ENCODE measurements at regions not wholly inside any gene's neighbourhood (a gene's known extent, or its start where the extent isn't known, plus 50 kb on each side); places are given as distances from the start of the nearest gene placed in this dataset.
A peak's percentile ranks its signal among the peaks of the same experiment; 100 is the strongest.

GRCh38 chr1:87524021-87524754 lies 195.5 kb downstream of the LMO4 start:
- H3K4me1 ChIP-seq (ENCODE audit: control insufficient read depth, insufficient read depth, low read length, poor library complexity, severe bottlenecking): no peaks in the 10 kb centered on the region
- Mint-ChIP-seq H3K9me3 (peaks cover 0 to 6% (median 2%) of the 10 kb centered on the region in 7 donors), H3K4me1 (no peaks in the 10 kb centered on the region), H3K36me3 (no peaks in the 10 kb centered on the region), H3K27ac (no peak overlapping the region), H3K4me3 (no peak overlapping the region), H3K27me3 (no peaks in the 10 kb centered on the region)
- no peak overlapping the region for H3K27ac ChIP-seq (ENCODE audit: insufficient read depth, low read length, poor library complexity, severe bottlenecking)
- ATAC-seq (ENCODE audit: low read depth in 2 of 2) (no peak), DNase-seq (no peak)
- H3K36me3 ChIP-seq (ENCODE audit: control insufficient read depth, insufficient read depth, low read length): no peaks in the 10 kb centered on the region
- peaks cover 0 to 3% of the 10 kb centered on the region in 2 experiments for H3K9me3 ChIP-seq (ENCODE audit: control insufficient read depth in 2 of 2, low read length in 2 of 2)
- H3K27me3 ChIP-seq (ENCODE audit: control insufficient read depth, insufficient read depth, low read length): no peaks in the 10 kb centered on the region
- H3K4me3 ChIP-seq (ENCODE audit: low read depth, low read length): no peak overlapping the region

GRCh38 chr1:87528754-87529517 lies 200.3 kb downstream of the LMO4 start:
- Mint-ChIP-seq H3K4me3 (no peak overlapping the region), H3K36me3 (no peaks in the 10 kb centered on the region), H3K27ac (no peak overlapping the region), H3K9me3 (peaks cover 0 to 8% (median 2%) of the 10 kb centered on the region in 7 donors), H3K4me1 (no peaks in the 10 kb centered on the region), H3K27me3 (no peaks in the 10 kb centered on the region)
- no peaks in the 10 kb centered on the region for H3K36me3 ChIP-seq (ENCODE audit: control insufficient read depth, insufficient read depth, low read length)
- H3K4me3 ChIP-seq (ENCODE audit: low read depth, low read length): no peak overlapping the region
- peaks cover 0 to 3% of the 10 kb centered on the region in 2 experiments for H3K9me3 ChIP-seq (ENCODE audit: control insufficient read depth in 2 of 2, low read length in 2 of 2)
- no peaks in the 10 kb centered on the region for H3K4me1 ChIP-seq (ENCODE audit: control insufficient read depth, insufficient read depth, low read length, poor library complexity, severe bottlenecking)
- DNase-seq (no peak), ATAC-seq (ENCODE audit: low read depth in 2 of 2) (no peak)
- H3K27ac ChIP-seq (ENCODE audit: insufficient read depth, low read length, poor library complexity, severe bottlenecking): no peak overlapping the region
- no peaks in the 10 kb centered on the region for H3K27me3 ChIP-seq (ENCODE audit: control insufficient read depth, insufficient read depth, low read length)

GRCh38 chr1:87530042-87530807 lies 201.5 kb downstream of the LMO4 start:
- ATAC-seq (ENCODE audit: low read depth in 2 of 2): no peak
- Histone ChIP-seq H3K4me1 (ENCODE audit: control insufficient read depth, insufficient read depth, low read length, poor library complexity, severe bottlenecking) (no peaks in the 10 kb centered on the region), H3K4me3 (ENCODE audit: low read depth, low read length) (no peak overlapping the region), H3K9me3 (ENCODE audit: control insufficient read depth in 2 of 2, low read length in 2 of 2) (peaks cover 0 to 3% of the 10 kb centered on the region in 2 experiments), H3K27ac (ENCODE audit: insufficient read depth, low read length, poor library complexity, severe bottlenecking) (no peak overlapping the region), H3K27me3 (ENCODE audit: control insufficient read depth, insufficient read depth, low read length) (no peaks in the 10 kb centered on the region), H3K36me3 (ENCODE audit: control insufficient read depth, insufficient read depth, low read length) (no peaks in the 10 kb centered on the region)
- Mint-ChIP-seq H3K4me1 (no peaks in the 10 kb centered on the region), H3K9me3 (peaks cover 0 to 9% (median 2%) of the 10 kb centered on the region in 7 donors), H3K4me3 (no peak overlapping the region), H3K27ac (no peak overlapping the region), H3K36me3 (no peaks in the 10 kb centered on the region), H3K27me3 (no peaks in the 10 kb centered on the region)
- no peak for DNase-seq

- no peak for DNase-seq
- ATAC-seq (ENCODE audit: low read depth in 2 of 2): no peak
- Mint-ChIP-seq H3K27me3 (no peaks in the 10 kb centered on the region), H3K9me3 (peaks cover 0 to 6% (median under 1%) of the 10 kb centered on the region in 7 donors), H3K27ac (no peak overlapping the region), H3K4me1 (no peaks in the 10 kb centered on the region), H3K4me3 (no peak overlapping the region), H3K36me3 (no peaks in the 10 kb centered on the region)
- Histone ChIP-seq H3K9me3 (ENCODE audit: control insufficient read depth in 2 of 2, low read length in 2 of 2) (no peaks in the 10 kb centered on the region), H3K36me3 (ENCODE audit: control insufficient read depth, insufficient read depth, low read length) (no peaks in the 10 kb centered on the region), H3K27ac (ENCODE audit: insufficient read depth, low read length, poor library complexity, severe bottlenecking) (no peak overlapping the region), H3K4me3 (ENCODE audit: low read depth, low read length) (no peak overlapping the region), H3K4me1 (ENCODE audit: control insufficient read depth, insufficient read depth, low read length, poor library complexity, severe bottlenecking) (no peaks in the 10 kb centered on the region), H3K27me3 (ENCODE audit: control insufficient read depth, insufficient read depth, low read length) (no peaks in the 10 kb centered on the region)
Observed at GRCh38 chr1:87535551-87535950, 206.9 kb downstream of the LMO4 start.

DNA sequence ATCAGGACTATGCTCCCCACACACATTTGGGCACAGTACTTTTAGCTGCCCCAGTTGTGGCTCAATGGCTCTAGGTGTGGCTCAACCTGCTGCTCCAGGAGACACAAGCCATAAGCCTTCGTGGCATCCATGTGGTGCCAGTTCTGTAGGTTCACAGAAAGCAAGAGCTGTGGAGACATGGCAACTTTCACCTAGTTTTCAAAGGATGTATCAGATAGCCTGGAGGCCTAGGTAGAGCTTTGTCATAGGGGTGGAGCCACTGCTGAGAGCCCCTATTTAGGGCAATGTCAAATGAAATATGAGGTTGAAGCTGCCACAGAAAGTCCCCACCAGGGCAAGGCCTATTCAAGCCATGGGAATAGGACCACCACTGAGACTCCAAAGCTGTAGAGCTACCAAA lies 210.5 kb downstream of the LMO4 start:
- Mint-ChIP-seq H3K36me3 (no peaks in the 10 kb centered on the region), H3K27ac (no peak overlapping the region), H3K4me1 (no peaks in the 10 kb centered on the region), H3K9me3 (peaks cover 1 to 18% (median 15%) of the 10 kb centered on the region in 7 donors), H3K27me3 (no peaks in the 10 kb centered on the region), H3K4me3 (no peak overlapping the region)
- no peaks in the 10 kb centered on the region for H3K36me3 ChIP-seq (ENCODE audit: control insufficient read depth, insufficient read depth, low read length)
- H3K4me3 ChIP-seq (ENCODE audit: low read depth, low read length): no peak overlapping the region
- no peaks in the 10 kb centered on the region for H3K4me1 ChIP-seq (ENCODE audit: control insufficient read depth, insufficient read depth, low read length, poor library complexity, severe bottlenecking)
- peaks cover 5% of the 10 kb centered on the region in 2 experiments for H3K9me3 ChIP-seq (ENCODE audit: control insufficient read depth in 2 of 2, low read length in 2 of 2)
- ATAC-seq (ENCODE audit: low read depth in 2 of 2): no peak
- H3K27me3 ChIP-seq (ENCODE audit: control insufficient read depth, insufficient read depth, low read length): no peaks in the 10 kb centered on the region
- DNase-seq: no peak
- no peak overlapping the region for H3K27ac ChIP-seq (ENCODE audit: insufficient read depth, low read length, poor library complexity, severe bottlenecking)

- no peak for DNase-seq
- peaks cover 5 to 34% (median 18%) of the 10 kb centered on the region in 7 donors for H3K9me3 Mint-ChIP-seq
- H3K4me1 Mint-ChIP-seq: no peaks in the 10 kb centered on the region
- Histone ChIP-seq H3K27me3 (ENCODE audit: control insufficient read depth, insufficient read depth, low read length) (no peaks in the 10 kb centered on the region), H3K27ac (ENCODE audit: insufficient read depth, low read length, poor library complexity, severe bottlenecking) (no peak overlapping the region), H3K36me3 (ENCODE audit: control insufficient read depth, insufficient read depth, low read length) (no peaks in the 10 kb centered on the region), H3K4me3 (ENCODE audit: low read depth, low read length) (no peak overlapping the region), H3K4me1 (ENCODE audit: control insufficient read depth, insufficient read depth, low read length, poor library complexity, severe bottlenecking) (no peaks in the 10 kb centered on the region), H3K9me3 (ENCODE audit: control insufficient read depth in 2 of 2, low read length in 2 of 2) (peaks cover 5% of the 10 kb centered on the region in 2 experiments)
- no peaks in the 10 kb centered on the region for H3K36me3 Mint-ChIP-seq
- no peak overlapping the region for H3K4me3 Mint-ChIP-seq
- H3K27ac Mint-ChIP-seq: peak overlapping the region in 1 of 3 donors; percentile 44
- no peaks in the 10 kb centered on the region for H3K27me3 Mint-ChIP-seq
- ATAC-seq (ENCODE audit: low read depth in 2 of 2): no peak
Observed at GRCh38 chr1:87542697-87543096, 214.0 kb downstream of the LMO4 start.

DNA sequence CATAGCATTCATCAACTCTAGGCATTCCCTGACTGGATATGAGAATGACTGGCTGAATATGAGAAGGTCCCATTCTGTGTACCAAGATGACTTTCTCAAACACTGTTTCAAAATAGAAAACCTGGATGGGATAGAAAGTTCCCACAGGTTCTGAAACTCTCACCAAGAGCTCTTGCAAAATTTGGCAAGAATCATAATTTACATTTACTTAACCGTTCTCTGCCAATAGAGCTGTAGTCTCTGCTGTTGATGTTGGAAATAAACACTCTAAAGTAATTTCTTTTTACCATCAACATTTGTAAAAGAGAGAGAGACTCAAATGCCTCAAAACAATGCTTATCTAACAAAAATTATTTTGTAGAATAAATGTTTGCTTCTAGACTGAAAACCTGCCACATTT lies 221.1 kb downstream of the LMO4 start:
- Mint-ChIP-seq H3K9me3 (peaks cover 3 to 14% (median 9%) of the 10 kb centered on the region in 7 donors), H3K36me3 (no peaks in the 10 kb centered on the region), H3K27me3 (no peaks in the 10 kb centered on the region), H3K27ac (no peak overlapping the region), H3K4me3 (no peak overlapping the region), H3K4me1 (no peaks in the 10 kb centered on the region)
- H3K27ac ChIP-seq (ENCODE audit: insufficient read depth, low read length, poor library complexity, severe bottlenecking): no peak overlapping the region
- DNase-seq (no peak), ATAC-seq (ENCODE audit: low read depth in 2 of 2) (no peak)
- no peaks in the 10 kb centered on the region for H3K4me1 ChIP-seq (ENCODE audit: control insufficient read depth, insufficient read depth, low read length, poor library complexity, severe bottlenecking)
- no peaks in the 10 kb centered on the region for H3K27me3 ChIP-seq (ENCODE audit: control insufficient read depth, insufficient read depth, low read length)
- no peaks in the 10 kb centered on the region for H3K9me3 ChIP-seq (ENCODE audit: control insufficient read depth in 2 of 2, low read length in 2 of 2)
- no peaks in the 10 kb centered on the region for H3K36me3 ChIP-seq (ENCODE audit: control insufficient read depth, insufficient read depth, low read length)
- H3K4me3 ChIP-seq (ENCODE audit: low read depth, low read length): no peak overlapping the region

All from CD4-positive, CD25-positive, alpha-beta regulatory T cell (primary cell).